ENCODE measurements at regions not wholly inside any gene's neighbourhood (a gene's known extent, or its start where the extent isn't known, plus 50 kb on each side); places are given as distances from the start of the nearest gene placed in this dataset.

DNA sequence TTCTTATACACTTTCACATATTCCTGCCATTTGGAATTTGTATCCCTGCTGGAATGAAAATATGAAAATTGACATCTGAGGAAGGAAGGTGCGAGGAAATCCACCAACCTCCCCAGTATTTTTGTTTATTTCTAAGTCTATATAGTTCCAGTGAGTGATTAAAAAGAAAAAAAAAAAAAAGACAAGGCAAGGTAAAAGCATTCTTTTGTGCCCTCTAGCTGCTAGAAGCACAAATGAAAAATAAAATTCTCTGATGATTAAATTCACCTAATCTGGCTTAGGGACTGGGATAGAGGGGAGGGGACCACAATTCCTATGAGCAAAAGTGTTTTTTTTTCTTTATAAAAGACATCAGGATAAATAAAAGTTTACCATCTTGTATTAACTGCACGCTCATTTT, 370.9 kb downstream of the NR2F2 start (continued):
- TF ChIP-seq, protein P1, sequence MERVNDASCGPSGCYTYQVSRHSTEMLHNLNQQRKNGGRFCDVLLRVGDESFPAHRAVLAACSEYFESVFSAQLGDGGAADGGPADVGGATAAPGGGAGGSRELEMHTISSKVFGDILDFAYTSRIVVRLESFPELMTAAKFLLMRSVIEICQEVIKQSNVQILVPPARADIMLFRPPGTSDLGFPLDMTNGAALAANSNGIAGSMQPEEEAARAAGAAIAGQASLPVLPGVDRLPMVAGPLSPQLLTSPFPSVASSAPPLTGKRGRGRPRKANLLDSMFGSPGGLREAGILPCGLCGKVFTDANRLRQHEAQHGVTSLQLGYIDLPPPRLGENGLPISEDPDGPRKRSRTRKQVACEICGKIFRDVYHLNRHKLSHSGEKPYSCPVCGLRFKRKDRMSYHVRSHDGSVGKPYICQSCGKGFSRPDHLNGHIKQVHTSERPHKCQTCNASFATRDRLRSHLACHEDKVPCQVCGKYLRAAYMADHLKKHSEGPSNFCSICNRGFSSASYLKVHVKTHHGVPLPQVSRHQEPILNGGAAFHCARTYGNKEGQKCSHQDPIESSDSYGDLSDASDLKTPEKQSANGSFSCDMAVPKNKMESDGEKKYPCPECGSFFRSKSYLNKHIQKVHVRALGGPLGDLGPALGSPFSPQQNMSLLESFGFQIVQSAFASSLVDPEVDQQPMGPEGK (CRISPR knock-in tag; IDR thresholded peaks at IDR 0.05; ENCODE audit: borderline replicate concordance): no peak
- TF ChIP-seq, protein P2, sequence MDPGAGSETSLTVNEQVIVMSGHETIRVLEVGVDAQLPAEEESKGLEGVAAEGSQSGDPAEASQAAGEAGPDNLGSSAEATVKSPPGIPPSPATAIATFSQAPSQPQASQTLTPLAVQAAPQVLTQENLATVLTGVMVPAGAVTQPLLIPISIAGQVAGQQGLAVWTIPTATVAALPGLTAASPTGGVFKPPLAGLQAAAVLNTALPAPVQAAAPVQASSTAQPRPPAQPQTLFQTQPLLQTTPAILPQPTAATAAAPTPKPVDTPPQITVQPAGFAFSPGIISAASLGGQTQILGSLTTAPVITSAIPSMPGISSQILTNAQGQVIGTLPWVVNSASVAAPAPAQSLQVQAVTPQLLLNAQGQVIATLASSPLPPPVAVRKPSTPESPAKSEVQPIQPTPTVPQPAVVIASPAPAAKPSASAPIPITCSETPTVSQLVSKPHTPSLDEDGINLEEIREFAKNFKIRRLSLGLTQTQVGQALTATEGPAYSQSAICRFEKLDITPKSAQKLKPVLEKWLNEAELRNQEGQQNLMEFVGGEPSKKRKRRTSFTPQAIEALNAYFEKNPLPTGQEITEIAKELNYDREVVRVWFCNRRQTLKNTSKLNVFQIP (CRISPR knock-in tag; IDR thresholded peaks at IDR 0.05; ENCODE audit: borderline replicate concordance, low read depth): no peak
- TF ChIP-seq, protein P3, sequence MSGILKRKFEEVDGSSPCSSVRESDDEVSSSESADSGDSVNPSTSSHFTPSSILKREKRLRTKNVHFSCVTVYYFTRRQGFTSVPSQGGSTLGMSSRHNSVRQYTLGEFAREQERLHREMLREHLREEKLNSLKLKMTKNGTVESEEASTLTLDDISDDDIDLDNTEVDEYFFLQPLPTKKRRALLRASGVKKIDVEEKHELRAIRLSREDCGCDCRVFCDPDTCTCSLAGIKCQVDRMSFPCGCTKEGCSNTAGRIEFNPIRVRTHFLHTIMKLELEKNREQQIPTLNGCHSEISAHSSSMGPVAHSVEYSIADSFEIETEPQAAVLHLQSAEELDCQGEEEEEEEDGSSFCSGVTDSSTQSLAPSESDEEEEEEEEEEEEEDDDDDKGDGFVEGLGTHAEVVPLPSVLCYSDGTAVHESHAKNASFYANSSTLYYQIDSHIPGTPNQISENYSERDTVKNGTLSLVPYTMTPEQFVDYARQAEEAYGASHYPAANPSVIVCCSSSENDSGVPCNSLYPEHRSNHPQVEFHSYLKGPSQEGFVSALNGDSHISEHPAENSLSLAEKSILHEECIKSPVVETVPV (CRISPR knock-in tag; IDR thresholded peaks at IDR 0.05): no peak
- TF ChIP-seq ISL1 (CRISPR knock-in tag; IDR thresholded peaks at IDR 0.05) (no peak), PPARA (CRISPR knock-in tag; IDR thresholded peaks at IDR 0.05; ENCODE audit: borderline replicate concordance) (no peak), ZNF565 (CRISPR knock-in tag; conservative IDR thresholded peaks at IDR 0.05; ENCODE audit: low read depth) (no peak)

DNA sequence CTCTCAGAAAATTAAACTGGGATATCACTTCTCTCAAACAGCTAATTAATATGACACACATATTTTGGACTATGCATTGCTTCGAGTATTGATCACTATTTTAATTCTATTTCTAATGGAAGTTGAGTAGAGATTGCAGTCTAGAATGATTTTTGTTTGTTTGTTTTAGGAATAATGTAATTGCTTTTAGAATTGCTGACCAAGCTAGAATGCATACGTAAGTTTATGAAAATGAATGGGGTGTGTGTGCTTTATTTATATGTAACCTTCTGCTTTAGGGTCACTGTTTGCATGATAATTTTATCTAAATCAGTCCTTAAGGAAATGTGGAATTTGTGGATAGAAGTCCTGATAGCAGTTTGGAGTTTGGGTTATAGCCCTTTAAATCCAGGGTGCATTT, 371.4 kb downstream of the NR2F2 start:
- ATAC-seq: no peak
- TF ChIP-seq, protein P1 (CRISPR knock-in tag; IDR thresholded peaks at IDR 0.05; ENCODE audit: borderline replicate concordance): no peak
- TF ChIP-seq CSDC2 (CRISPR knock-in tag; IDR thresholded peaks at IDR 0.05) (no peak), OSR1 (CRISPR knock-in tag; IDR thresholded peaks at IDR 0.05) (no peak), RARB (CRISPR knock-in tag; IDR thresholded peaks at IDR 0.05) (no peak)

DNA sequence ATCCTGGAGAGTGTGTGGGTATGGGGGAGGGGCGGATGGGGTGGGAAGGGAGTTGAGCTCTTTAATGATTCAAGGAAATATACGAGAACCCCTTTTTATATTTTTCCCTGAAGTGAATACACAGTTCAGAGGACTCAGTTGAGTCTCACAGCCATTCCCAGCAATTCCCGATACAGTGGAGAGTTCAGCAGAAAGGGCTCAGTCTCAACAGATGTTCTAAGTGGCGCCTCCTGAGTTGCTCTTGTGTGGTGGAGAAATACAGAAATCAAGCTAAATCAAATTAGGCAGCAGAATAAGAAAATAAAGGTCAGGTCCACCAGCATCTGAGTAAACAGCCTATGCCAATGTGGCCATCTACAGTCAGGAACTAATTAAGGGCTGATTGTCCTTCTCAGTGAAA, 372.1 kb downstream of the NR2F2 start:
- no peak for ATAC-seq
- TF ChIP-seq TOX (CRISPR knock-in tag; IDR thresholded peaks at IDR 0.05; ENCODE audit: borderline replicate concordance): no peak
- TF ChIP-seq CSDC2 (CRISPR knock-in tag; IDR thresholded peaks at IDR 0.05): no peak

DNA sequence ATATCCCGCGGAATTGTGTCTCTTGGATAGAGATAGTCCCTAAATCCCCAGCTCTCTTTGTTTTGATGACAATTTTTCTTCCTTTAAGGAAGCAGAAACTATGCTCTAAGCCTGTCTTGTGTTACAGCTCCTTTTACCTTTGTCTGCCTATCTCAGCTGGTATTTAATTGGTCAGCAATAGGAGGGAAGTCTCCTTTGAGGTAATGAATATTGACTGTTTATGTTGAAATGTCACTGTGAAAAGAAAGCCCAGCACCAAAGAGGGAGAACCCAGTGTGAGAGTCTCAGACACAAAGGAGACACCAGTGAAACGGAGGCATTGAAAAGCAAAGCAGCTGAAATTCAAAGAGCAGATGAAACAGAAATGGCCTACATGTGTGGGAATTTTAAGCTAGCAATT, 372.6 kb downstream of the NR2F2 start:
- TF ChIP-seq, protein P3 (CRISPR knock-in tag; IDR thresholded peaks at IDR 0.05): no peak
- TF ChIP-seq TOX (CRISPR knock-in tag; IDR thresholded peaks at IDR 0.05; ENCODE audit: borderline replicate concordance) (no peak), ZFP3 (CRISPR knock-in tag; IDR thresholded peaks at IDR 0.05) (no peak), ZNF565 (CRISPR knock-in tag; conservative IDR thresholded peaks at IDR 0.05; ENCODE audit: low read depth) (no peak), RARB (CRISPR knock-in tag; IDR thresholded peaks at IDR 0.05) (no peak), GLIS3 (CRISPR knock-in tag; IDR thresholded peaks at IDR 0.05) (no peak), ARNTL (CRISPR knock-in tag; IDR thresholded peaks at IDR 0.05; ENCODE audit: borderline replicate concordance, low read depth) (no peak), ZNF8 (CRISPR knock-in tag; IDR thresholded peaks at IDR 0.05) (no peak), BACH2 (CRISPR knock-in tag; IDR thresholded peaks at IDR 0.05; ENCODE audit: borderline replicate concordance) (no peak), OSR1 (CRISPR knock-in tag; IDR thresholded peaks at IDR 0.05) (no peak), TCF4 (CRISPR knock-in tag; IDR thresholded peaks at IDR 0.05; ENCODE audit: borderline replicate concordance) (no peak), CSDC2 (CRISPR knock-in tag; IDR thresholded peaks at IDR 0.05) (no peak), ISL1 (CRISPR knock-in tag; IDR thresholded peaks at IDR 0.05) (no peak), ZNF70 (CRISPR knock-in tag; IDR thresholded peaks at IDR 0.05) (no peak)
- TF ChIP-seq, protein P2 (CRISPR knock-in tag; IDR thresholded peaks at IDR 0.05; ENCODE audit: borderline replicate concordance, low read depth): no peak
- TF ChIP-seq, protein P4, sequence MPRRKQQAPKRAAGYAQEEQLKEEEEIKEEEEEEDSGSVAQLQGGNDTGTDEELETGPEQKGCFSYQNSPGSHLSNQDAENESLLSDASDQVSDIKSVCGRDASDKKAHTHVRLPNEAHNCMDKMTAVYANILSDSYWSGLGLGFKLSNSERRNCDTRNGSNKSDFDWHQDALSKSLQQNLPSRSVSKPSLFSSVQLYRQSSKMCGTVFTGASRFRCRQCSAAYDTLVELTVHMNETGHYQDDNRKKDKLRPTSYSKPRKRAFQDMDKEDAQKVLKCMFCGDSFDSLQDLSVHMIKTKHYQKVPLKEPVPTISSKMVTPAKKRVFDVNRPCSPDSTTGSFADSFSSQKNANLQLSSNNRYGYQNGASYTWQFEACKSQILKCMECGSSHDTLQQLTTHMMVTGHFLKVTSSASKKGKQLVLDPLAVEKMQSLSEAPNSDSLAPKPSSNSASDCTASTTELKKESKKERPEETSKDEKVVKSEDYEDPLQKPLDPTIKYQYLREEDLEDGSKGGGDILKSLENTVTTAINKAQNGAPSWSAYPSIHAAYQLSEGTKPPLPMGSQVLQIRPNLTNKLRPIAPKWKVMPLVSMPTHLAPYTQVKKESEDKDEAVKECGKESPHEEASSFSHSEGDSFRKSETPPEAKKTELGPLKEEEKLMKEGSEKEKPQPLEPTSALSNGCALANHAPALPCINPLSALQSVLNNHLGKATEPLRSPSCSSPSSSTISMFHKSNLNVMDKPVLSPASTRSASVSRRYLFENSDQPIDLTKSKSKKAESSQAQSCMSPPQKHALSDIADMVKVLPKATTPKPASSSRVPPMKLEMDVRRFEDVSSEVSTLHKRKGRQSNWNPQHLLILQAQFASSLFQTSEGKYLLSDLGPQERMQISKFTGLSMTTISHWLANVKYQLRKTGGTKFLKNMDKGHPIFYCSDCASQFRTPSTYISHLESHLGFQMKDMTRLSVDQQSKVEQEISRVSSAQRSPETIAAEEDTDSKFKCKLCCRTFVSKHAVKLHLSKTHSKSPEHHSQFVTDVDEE (CRISPR knock-in tag; IDR thresholded peaks at IDR 0.05): no peak
- TF ChIP-seq, protein P1 (CRISPR knock-in tag; IDR thresholded peaks at IDR 0.05; ENCODE audit: borderline replicate concordance): no peak
- ATAC-seq: no peak

Measured in SK-N-SH treated with all-trans-retinoic acid at 6 μM for 48 hours (cell line).